HCT116 (cell line): ENCODE measurements at regions not wholly inside any gene's neighbourhood (a gene's known extent, or its start where the extent isn't known, plus 50 kb on each side); places are given as distances from the start of the nearest gene placed in this dataset.

Experiments used
- ATAC-seq: fragments of 200-7000 bp; cut with Tn5 transposase; 2 replicates; pipeline ENCODE4 v1.9.1; 2020; ENCODE audit warnings: mild to moderate bottlenecking, moderate library complexity
- BruUV-seq: library from RNA; stranded (reverse); fragments of 400-500 nt; replicated peaks from 2 replicates; lab custom pipeline; 2021; lab: Mats Ljungman, UMichigan
- CTCF ChIA-PET: fragments of 300-600 bp; sonication (Branson Sonifier 250); formaldehyde crosslinking; loops from one replicate; lab custom pipeline; 2021; ENCODE audit warnings: antibody characterized with exemption; lab: Charles Lee
- POLR2A ChIA-PET: fragments of 300-600, 350-600 bp; sonication (Branson Sonifier 250); formaldehyde crosslinking; loops from one replicate; lab custom pipeline; 2021; ENCODE audit warnings: antibody characterized with exemption; lab: Charles Lee
- RAD21 ChIA-PET, 2 experiments: fragments of 300-600 bp; sonication (Branson Sonifier 250); formaldehyde crosslinking; loops; one replicate each; lab custom pipeline; 2023; ENCODE audit warnings: low total read pairs in 2 of 2; ENCODE audit not compliant: uncharacterized antibody in 2 of 2, unreplicated experiment in 2 of 2, low non-redundant PET in 1 of 2; lab: Charles Lee
- DNase-seq: peaks from one replicate; pipeline ENCODE4 v3.0.0-alpha.2; 2010; ENCODE audit warnings: low read depth, low spot score
- H2AFZ ChIP-seq: fragments of 200-600 bp; shearing (Covaris generic), sonication (generic); 2 replicates; pipeline ENCODE4 v1.6.1; 2017; ENCODE audit warnings: low read depth, mixed run types, mixed read lengths, antibody characterized with exemption, low read length; ENCODE audit not compliant: poor library complexity, severe bottlenecking
- H3K27ac ChIP-seq: 2 replicates; pipeline ENCODE4 v1.5.1; 2012; ENCODE audit warnings: low read depth, low read length
- H3K27me3 ChIP-seq: fragments of 200-600 bp; sonication (generic); 2 replicates; pipeline ENCODE4 v1.6.1; 2016; ENCODE audit warnings: mixed run types, low read length, mixed read lengths; ENCODE audit not compliant: insufficient read depth
- H3K36me3 ChIP-seq, 2 experiments: fragments of 200-500 bp in 1 of 2; fragments of 200-600 bp in 1 of 2; sonication (Bioruptor generic) in 1 of 2; sonication (generic) in 1 of 2; 2 replicates each; pipeline versions ENCODE4 v1.5.1 to v1.6.1; 2014 to 2016; ENCODE audit warnings: low read length in 2 of 2, inconsistent platforms in 1 of 2, mixed read lengths in 1 of 2, mixed run types in 1 of 2; ENCODE audit not compliant: insufficient read depth in 2 of 2, control insufficient read depth in 1 of 2
- H3K4me1 ChIP-seq, 2 experiments: fragments of 200-600 bp in 1 of 2; sonication (generic) in 1 of 2; 2 replicates each; pipeline versions ENCODE4 v1.5.1 to v1.6.1; 2012 to 2017; ENCODE audit warnings: low read length in 2 of 2, inconsistent platforms in 1 of 2, mild to moderate bottlenecking in 1 of 2, mixed read lengths in 1 of 2, mixed run types in 1 of 2, moderate library complexity in 1 of 2; ENCODE audit not compliant: insufficient read depth in 2 of 2, control insufficient read depth in 1 of 2
- H3K4me2 ChIP-seq: fragments of 200-600 bp; sonication (generic); 2 replicates; pipeline ENCODE4 v1.6.1; 2017; ENCODE audit warnings: mixed run types, low read length, mixed read lengths
- H3K4me3 ChIP-seq, 2 experiments: fragments of 200-600 bp in 1 of 2; sonication (generic) in 1 of 2; replicated peaks in 1 of 2; 2 replicates each; pipeline ENCODE4 v1.5.1; 2011 to 2016; ENCODE audit warnings: low read length in 2 of 2, control low read depth in 1 of 2, low read depth in 1 of 2, mild to moderate bottlenecking in 1 of 2, mixed read lengths in 1 of 2, mixed run types in 1 of 2
- H3K79me2 ChIP-seq: fragments of 200-600 bp; sonication (generic); 2 replicates; pipeline ENCODE4 v1.6.1; 2017; ENCODE audit warnings: mild to moderate bottlenecking, mixed run types, low read length, moderate library complexity, mixed read lengths; ENCODE audit not compliant: insufficient read depth
- H3K9ac ChIP-seq: fragments of 200-600 bp; sonication (generic); 2 replicates; pipeline ENCODE4 v1.6.1; 2016; ENCODE audit warnings: low read length, mixed read lengths
- H3K9me2 ChIP-seq: fragments of 200-600 bp; sonication (generic), shearing (Covaris generic); 2 replicates; pipeline ENCODE4 v1.6.1; 2017; ENCODE audit warnings: mixed run types, mild to moderate bottlenecking, moderate library complexity; ENCODE audit not compliant: insufficient read depth
- H3K9me3 ChIP-seq, 2 experiments: fragments of 200-500 bp in 1 of 2; fragments of 200-600 bp in 1 of 2; sonication (Bioruptor generic) in 1 of 2; sonication (generic) in 1 of 2; 2 replicates each; pipeline ENCODE4 v1.6.1; 2014 to 2017; ENCODE audit warnings: low read length in 2 of 2, mixed read lengths in 2 of 2, inconsistent platforms in 1 of 2, low read depth in 1 of 2, mild to moderate bottlenecking in 1 of 2, mixed run types in 1 of 2, moderate library complexity in 1 of 2; ENCODE audit not compliant: control insufficient read depth in 1 of 2, insufficient read depth in 1 of 2
- H4K20me1 ChIP-seq: fragments of 200-600 bp; sonication (generic), shearing (Covaris generic); 2 replicates; pipeline ENCODE4 v1.6.1; 2017; ENCODE audit warnings: mixed run types, mild to moderate bottlenecking, moderate library complexity; ENCODE audit not compliant: insufficient read depth
- ELF1 ChIP-seq: IDR thresholded peaks from 2 replicates; pipeline ENCODE4 v1.6.1; 2012; ENCODE audit warnings: low read depth, borderline replicate concordance
- FOSL1 ChIP-seq: IDR thresholded peaks from 2 replicates; pipeline ENCODE4 v1.6.1; 2012; ENCODE audit warnings: low read depth
- RAD21 ChIP-seq: IDR thresholded peaks from 2 replicates; pipeline ENCODE4 v1.6.1; 2012; ENCODE audit warnings: low read depth, mild to moderate bottlenecking
- SIN3A ChIP-seq: IDR thresholded peaks from 2 replicates; pipeline ENCODE4 v1.6.1; 2012; ENCODE audit warnings: low read depth
- SP1 ChIP-seq: IDR thresholded peaks from 2 replicates; pipeline ENCODE4 v1.6.1; 2012; ENCODE audit warnings: low read depth
- SRF ChIP-seq: IDR thresholded peaks from 2 replicates; pipeline ENCODE4 v1.6.1; 2012; ENCODE audit warnings: low read depth
- ZFX ChIP-seq: fragments of 450-650 bp; IDR thresholded peaks from 2 replicates; pipeline ENCODE4 v1.6.1; 2017
- intact Hi-C: fragments of 100-400 bp; cut with micrococcal nuclease; formaldehyde crosslinking; loops from 2 replicates; pipeline ENCODE4 v1.10.0; 2022
- TF ChIP-seq, protein P1 (sequence below): IDR thresholded peaks from 2 replicates; pipeline ENCODE4 v1.6.1; 2012
- TF ChIP-seq, protein P2 (sequence below): IDR thresholded peaks from 2 replicates; pipeline ENCODE4 v1.6.1; 2012
- TF ChIP-seq, protein P3 (sequence below), 3 experiments: fragments of 200-600 bp in 1 of 3; sonication (generic) in 1 of 3; IDR thresholded peaks in 2 of 3; conservative IDR thresholded peaks in 1 of 3; 2 replicates each; pipeline ENCODE4 v1.5.1; 2012 to 2017; ENCODE audit warnings: low read depth in 2 of 3, low read length in 2 of 3, antibody characterized with exemption in 1 of 3, borderline replicate concordance in 1 of 3, control low read depth in 1 of 3, mild to moderate bottlenecking in 1 of 3, mixed read lengths in 1 of 3, mixed run types in 1 of 3, moderate library complexity in 1 of 3; ENCODE audit not compliant: insufficient read depth in 1 of 3

DNA sequence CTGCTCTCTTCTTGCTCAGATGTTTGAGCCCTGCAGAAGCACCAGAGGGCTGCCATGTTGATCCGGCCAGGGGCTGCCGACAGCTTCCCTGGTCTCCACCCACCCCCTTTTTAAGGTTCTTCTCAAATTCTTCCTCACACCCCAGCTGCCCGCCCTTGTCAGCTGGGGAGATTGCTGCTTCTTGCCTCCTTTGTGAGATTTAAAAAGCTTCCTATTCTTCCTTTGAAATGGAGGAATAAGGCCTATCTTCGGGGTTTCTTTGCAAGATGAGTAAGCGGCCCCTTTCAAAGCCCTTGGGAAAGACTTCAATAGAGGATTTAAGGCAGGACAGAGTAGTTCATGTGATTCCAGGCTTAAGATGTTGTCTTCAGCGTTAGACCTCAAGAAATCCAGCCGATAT, 211.9 kb upstream of the SHH start:
- no peaks in the 10 kb centered on the region for H3K9me3 ChIP-seq
- H3K9me2 ChIP-seq, result no peaks in the 10 kb centered on the region
- ATAC-seq (no peak), DNase-seq (no peak)
- H3K4me2 ChIP-seq, result no peak overlapping the region
- intact Hi-C loops, result no loop called here
- H3K4me3 ChIP-seq, result no peak overlapping the region
- H3K27me3 ChIP-seq, result no peaks in the 10 kb centered on the region
- H3K79me2 ChIP-seq, result no peaks in the 10 kb centered on the region
- no peak overlapping the region for H3K27ac ChIP-seq
- no peak overlapping the region for H2AFZ ChIP-seq
- H3K4me1 ChIP-seq, result no peaks in the 10 kb centered on the region
- H3K36me3 ChIP-seq, result no peaks in the 10 kb centered on the region
- ChIA-PET POLR2A (no interaction called here), RAD21 (no interaction called here)
- no TSS peak for BruUV-seq
- TF ChIP-seq SP1, result no peak
- no peak for TF ChIP-seq ELF1
- no peak for TF ChIP-seq SRF
- TF ChIP-seq SIN3A, result no peak
- TF ChIP-seq, protein P1, sequence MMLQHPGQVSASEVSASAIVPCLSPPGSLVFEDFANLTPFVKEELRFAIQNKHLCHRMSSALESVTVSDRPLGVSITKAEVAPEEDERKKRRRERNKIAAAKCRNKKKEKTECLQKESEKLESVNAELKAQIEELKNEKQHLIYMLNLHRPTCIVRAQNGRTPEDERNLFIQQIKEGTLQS, result no peak
- TF ChIP-seq, protein P2, sequence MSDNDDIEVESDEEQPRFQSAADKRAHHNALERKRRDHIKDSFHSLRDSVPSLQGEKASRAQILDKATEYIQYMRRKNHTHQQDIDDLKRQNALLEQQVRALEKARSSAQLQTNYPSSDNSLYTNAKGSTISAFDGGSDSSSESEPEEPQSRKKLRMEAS, result no peak
- TF ChIP-seq ZFX, result no peak
- no peak for TF ChIP-seq FOSL1
- TF ChIP-seq, protein P3, sequence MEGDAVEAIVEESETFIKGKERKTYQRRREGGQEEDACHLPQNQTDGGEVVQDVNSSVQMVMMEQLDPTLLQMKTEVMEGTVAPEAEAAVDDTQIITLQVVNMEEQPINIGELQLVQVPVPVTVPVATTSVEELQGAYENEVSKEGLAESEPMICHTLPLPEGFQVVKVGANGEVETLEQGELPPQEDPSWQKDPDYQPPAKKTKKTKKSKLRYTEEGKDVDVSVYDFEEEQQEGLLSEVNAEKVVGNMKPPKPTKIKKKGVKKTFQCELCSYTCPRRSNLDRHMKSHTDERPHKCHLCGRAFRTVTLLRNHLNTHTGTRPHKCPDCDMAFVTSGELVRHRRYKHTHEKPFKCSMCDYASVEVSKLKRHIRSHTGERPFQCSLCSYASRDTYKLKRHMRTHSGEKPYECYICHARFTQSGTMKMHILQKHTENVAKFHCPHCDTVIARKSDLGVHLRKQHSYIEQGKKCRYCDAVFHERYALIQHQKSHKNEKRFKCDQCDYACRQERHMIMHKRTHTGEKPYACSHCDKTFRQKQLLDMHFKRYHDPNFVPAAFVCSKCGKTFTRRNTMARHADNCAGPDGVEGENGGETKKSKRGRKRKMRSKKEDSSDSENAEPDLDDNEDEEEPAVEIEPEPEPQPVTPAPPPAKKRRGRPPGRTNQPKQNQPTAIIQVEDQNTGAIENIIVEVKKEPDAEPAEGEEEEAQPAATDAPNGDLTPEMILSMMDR (IDR thresholded peaks at IDR 0.05 in 2 of 3, conservative IDR thresholded peaks at IDR 0.05 in 1 of 3; ENCODE audit: borderline replicate concordance in 1 of 3, insufficient read depth in 1 of 3, low read depth in 2 of 3, low read length in 2 of 3), result no peak
- no peak for TF ChIP-seq RAD21
- TF ChIP-seq, all 23 proteins: peak for 0
- CTCF ChIA-PET, result no interaction called here
- H4K20me1 ChIP-seq, result no peaks in the 10 kb centered on the region
- H3K9ac ChIP-seq, result no peak overlapping the region
